DOHH2 (cell line): ENCODE measurements at regions not wholly inside any gene's neighbourhood (a gene's known extent, or its start where the extent isn't known, plus 50 kb on each side); places are given as distances from the start of the nearest gene placed in this dataset.

Experiments
- H3F3A ChIP-seq: fragments of 200-600 bp; sonication (generic), shearing (Covaris generic); 2 replicates; pipeline ENCODE4 v1.6.0; 2016; ENCODE audit warnings: antibody characterized with exemption, mild to moderate bottlenecking; ENCODE audit not compliant: control insufficient read depth, insufficient read depth
- H3K27ac ChIP-seq: fragments of 200-600 bp; sonication (generic); 2 replicates; pipeline ENCODE4 v1.5.1; 2014; ENCODE audit warnings: low read depth, mild to moderate bottlenecking, low read length, moderate library complexity
- H3K27me3 ChIP-seq: fragments of 200-600 bp; sonication (generic); 2 replicates; pipeline ENCODE4 v1.6.1; 2014; ENCODE audit warnings: mild to moderate bottlenecking, low read length, mixed read lengths; ENCODE audit not compliant: control insufficient read depth
- H3K36me3 ChIP-seq: fragments of 200-600 bp; sonication (generic); 2 replicates; pipeline ENCODE4 v1.6.1; 2014; ENCODE audit warnings: mild to moderate bottlenecking, low read length, moderate library complexity, mixed read lengths; ENCODE audit not compliant: control insufficient read depth
- H3K4me1 ChIP-seq: fragments of 200-600 bp; sonication (generic); 2 replicates; pipeline ENCODE4 v1.6.1; 2014; ENCODE audit warnings: mild to moderate bottlenecking, low read length, mixed read lengths; ENCODE audit not compliant: control insufficient read depth
- H3K4me2 ChIP-seq: fragments of 200-600 bp; sonication (generic); 2 replicates; pipeline ENCODE4 v1.6.0; 2014; ENCODE audit warnings: mild to moderate bottlenecking, low read length, moderate library complexity
- H3K4me3 ChIP-seq: fragments of 200-600 bp; sonication (generic); 2 replicates; pipeline ENCODE4 v1.5.1; 2014; ENCODE audit warnings: mild to moderate bottlenecking, low read length, mixed read lengths
- H3K79me2 ChIP-seq: fragments of 200-600 bp; sonication (generic); 2 replicates; pipeline ENCODE4 v1.6.1; 2014; ENCODE audit warnings: mild to moderate bottlenecking, low read length, mixed read lengths; ENCODE audit not compliant: control insufficient read depth
- H3K9me2 ChIP-seq: fragments of 200-600 bp; sonication (generic); replicated peaks from 2 replicates; pipeline ENCODE4 v1.6.1; 2014; ENCODE audit warnings: mild to moderate bottlenecking, low read length, mixed read lengths; ENCODE audit not compliant: control insufficient read depth
- H3K9me3 ChIP-seq: fragments of 200-600 bp; sonication (generic); 2 replicates; pipeline ENCODE4 v1.6.1; 2014; ENCODE audit warnings: antibody characterized with exemption, low read length, mixed read lengths; ENCODE audit not compliant: control insufficient read depth, insufficient read depth
- H4K20me1 ChIP-seq: fragments of 200-600 bp; sonication (generic); 2 replicates; pipeline ENCODE4 v1.6.0; 2014; ENCODE audit warnings: low read depth, mild to moderate bottlenecking, antibody characterized with exemption, low read length, moderate library complexity; ENCODE audit not compliant: control insufficient read depth, insufficient read depth
- CTCF ChIP-seq: fragments of 200-600 bp; sonication (generic); IDR thresholded peaks from one replicate; pipeline ENCODE4 v1.5.1; 2014; ENCODE audit warnings: antibody characterized with exemption, mild to moderate bottlenecking, low read depth, low read length; ENCODE audit not compliant: poor library complexity, severe bottlenecking
- EZH2phosphoT487 ChIP-seq: fragments of 200-600 bp; sonication (generic); IDR thresholded peaks from 2 replicates; pipeline ENCODE4 v1.6.1; 2017; ENCODE audit warnings: borderline replicate concordance, mild to moderate bottlenecking, antibody characterized with exemption, low read length, moderate library complexity, mixed read lengths

GRCh38 chr1:147491098-147491497, 50.2 kb upstream of the BCL9 start:
- no peak overlapping the region for H3K4me2 ChIP-seq

More at GRCh38 chr1:147491098-147491497, 50.2 kb upstream of the BCL9 start:
- no peaks in the 10 kb centered on the region for H3K9me3 ChIP-seq
- no peaks in the 10 kb centered on the region for H3K9me2 ChIP-seq
- no peaks in the 10 kb centered on the region for H3F3A ChIP-seq
- no peaks in the 10 kb centered on the region for H4K20me1 ChIP-seq
- no peak overlapping the region for H3K4me3 ChIP-seq
- H3K4me1 ChIP-seq: no peaks in the 10 kb centered on the region
- H3K27me3 ChIP-seq: peaks cover 8% of the 10 kb centered on the region; the same call in 1 of the 2 replicates
- H3K27ac ChIP-seq: no peak overlapping the region
- H3K79me2 ChIP-seq: no peaks in the 10 kb centered on the region
- TF ChIP-seq CTCF (no peak), EZH2phosphoT487 (no peak)
- H3K36me3 ChIP-seq: no peaks in the 10 kb centered on the region
